ENCODE measurements at regions not wholly inside any gene's neighbourhood (a gene's known extent, or its start where the extent isn't known, plus 50 kb on each side); places are given as distances from the start of the nearest gene placed in this dataset.

DNA sequence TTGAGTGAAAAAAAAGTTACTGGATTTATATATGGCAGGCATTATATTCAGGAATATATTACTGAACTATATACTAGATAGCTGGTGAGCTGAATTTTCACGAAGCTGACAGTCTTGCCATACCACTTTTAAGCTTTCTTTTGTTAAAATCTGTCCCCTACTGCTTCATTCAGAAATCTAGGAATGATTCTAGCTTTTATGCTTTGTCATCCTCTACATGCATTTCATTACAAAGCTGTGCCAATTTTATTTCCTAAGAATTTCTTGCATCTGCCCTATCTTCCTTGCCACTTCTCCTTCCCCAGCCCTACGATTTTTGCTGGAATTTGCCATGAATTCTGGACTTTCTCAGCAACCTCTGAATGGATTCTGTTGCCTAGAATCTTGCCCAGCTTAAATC is 158.5 kb upstream of the ADGRB3 start (continued):
- TF ChIP-seq, protein P1, sequence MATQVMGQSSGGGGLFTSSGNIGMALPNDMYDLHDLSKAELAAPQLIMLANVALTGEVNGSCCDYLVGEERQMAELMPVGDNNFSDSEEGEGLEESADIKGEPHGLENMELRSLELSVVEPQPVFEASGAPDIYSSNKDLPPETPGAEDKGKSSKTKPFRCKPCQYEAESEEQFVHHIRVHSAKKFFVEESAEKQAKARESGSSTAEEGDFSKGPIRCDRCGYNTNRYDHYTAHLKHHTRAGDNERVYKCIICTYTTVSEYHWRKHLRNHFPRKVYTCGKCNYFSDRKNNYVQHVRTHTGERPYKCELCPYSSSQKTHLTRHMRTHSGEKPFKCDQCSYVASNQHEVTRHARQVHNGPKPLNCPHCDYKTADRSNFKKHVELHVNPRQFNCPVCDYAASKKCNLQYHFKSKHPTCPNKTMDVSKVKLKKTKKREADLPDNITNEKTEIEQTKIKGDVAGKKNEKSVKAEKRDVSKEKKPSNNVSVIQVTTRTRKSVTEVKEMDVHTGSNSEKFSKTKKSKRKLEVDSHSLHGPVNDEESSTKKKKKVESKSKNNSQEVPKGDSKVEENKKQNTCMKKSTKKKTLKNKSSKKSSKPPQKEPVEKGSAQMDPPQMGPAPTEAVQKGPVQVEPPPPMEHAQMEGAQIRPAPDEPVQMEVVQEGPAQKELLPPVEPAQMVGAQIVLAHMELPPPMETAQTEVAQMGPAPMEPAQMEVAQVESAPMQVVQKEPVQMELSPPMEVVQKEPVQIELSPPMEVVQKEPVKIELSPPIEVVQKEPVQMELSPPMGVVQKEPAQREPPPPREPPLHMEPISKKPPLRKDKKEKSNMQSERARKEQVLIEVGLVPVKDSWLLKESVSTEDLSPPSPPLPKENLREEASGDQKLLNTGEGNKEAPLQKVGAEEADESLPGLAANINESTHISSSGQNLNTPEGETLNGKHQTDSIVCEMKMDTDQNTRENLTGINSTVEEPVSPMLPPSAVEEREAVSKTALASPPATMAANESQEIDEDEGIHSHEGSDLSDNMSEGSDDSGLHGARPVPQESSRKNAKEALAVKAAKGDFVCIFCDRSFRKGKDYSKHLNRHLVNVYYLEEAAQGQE (tag by site-specific recombination; IDR thresholded peaks at IDR 0.05), result no peak
- TF ChIP-seq, protein P2, sequence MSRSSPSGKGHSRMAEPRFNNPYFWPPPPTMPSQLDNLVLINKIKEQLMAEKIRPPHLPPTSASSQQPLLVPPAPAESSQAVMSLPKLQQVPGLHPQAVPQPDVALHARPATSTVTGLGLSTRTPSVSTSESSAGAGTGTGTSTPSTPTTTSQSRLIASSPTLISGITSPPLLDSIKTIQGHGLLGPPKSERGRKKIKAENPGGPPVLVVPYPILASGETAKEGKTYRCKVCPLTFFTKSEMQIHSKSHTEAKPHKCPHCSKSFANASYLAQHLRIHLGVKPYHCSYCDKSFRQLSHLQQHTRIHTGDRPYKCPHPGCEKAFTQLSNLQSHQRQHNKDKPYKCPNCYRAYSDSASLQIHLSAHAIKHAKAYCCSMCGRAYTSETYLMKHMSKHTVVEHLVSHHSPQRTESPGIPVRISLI (tag by site-specific recombination; IDR thresholded peaks at IDR 0.05), result no peak
- no peak for TF ChIP-seq ZNF24 (tag by site-specific recombination; IDR thresholded peaks at IDR 0.05)
- TF ChIP-seq, protein P3, sequence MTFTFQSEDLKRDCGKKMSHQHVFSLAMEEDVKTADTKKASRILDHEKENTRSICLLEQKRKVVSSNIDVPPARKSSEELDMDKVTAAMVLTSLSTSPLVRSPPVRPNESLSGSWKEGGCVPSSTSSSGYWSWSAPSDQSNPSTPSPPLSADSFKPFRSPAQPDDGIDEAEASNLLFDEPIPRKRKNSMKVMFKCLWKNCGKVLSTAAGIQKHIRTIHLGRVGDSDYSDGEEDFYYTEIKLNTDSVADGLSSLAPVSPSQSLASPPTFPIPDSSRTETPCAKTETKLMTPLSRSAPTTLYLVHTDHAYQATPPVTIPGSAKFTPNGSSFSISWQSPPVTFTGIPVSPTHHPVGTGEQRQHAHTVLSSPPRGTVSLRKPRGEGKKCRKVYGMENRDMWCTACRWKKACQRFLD (tag by site-specific recombination; IDR thresholded peaks at IDR 0.05), result no peak
- TF ChIP-seq ZNF626 (tag by site-specific recombination; IDR thresholded peaks at IDR 0.05), result no peak
- TF ChIP-seq ZNF184 (tag by site-specific recombination; IDR thresholded peaks at IDR 0.05), result no peak
- no peak for TF ChIP-seq GLI2 (tag by site-specific recombination; IDR thresholded peaks at IDR 0.05; ENCODE audit: borderline replicate concordance, low read depth)
- TF ChIP-seq ZFP37 (tag by site-specific recombination; IDR thresholded peaks at IDR 0.05), result no peak

DNA sequence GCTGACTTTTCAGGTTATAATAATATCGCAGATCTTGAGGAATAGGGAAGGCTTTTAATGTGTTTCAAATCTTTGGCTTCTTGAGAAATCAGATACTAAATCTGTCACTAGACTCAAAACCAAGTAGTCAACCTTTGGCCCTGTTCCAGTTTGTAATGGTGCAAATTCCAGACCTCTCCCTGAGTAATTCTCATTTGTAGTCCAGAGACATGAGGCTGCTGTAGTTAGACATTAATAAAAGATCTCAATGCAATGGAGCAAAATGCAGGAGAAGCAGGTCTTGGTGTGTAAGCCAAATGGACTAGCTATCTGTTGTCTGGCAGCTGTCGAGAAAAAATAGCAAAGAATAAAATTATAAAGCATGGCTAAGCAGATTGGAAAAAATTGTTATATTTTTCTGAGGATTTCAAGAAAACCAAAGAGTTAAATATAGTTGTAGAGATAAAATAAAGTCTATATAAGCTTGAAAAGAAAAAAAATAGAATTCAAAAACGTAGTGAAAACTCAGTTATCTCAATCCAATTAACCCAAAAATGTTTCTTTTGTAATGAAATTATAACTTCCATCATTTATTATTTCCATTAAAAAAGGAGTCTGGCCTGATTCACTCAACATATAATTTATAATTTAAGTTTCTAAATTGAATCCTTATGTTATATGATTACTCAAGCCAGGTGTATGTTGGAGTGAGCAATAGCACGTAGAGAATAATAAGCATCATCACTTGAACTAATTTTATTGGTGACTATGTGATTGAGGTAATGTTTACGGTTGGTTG is 161.5 kb upstream of the ADGRB3 start:
- Histone ChIP-seq H3K27ac (ENCODE audit: extremely low read depth, low read depth, low read length) (no peak overlapping the region), H3K4me3 (ENCODE audit: low read depth, low read length) (no peak overlapping the region), H3K4me1 (ENCODE audit: control insufficient read depth, insufficient read depth, low read length) (no peaks in the 10 kb centered on the region), H3K9me3 (ENCODE audit: control insufficient read depth, insufficient read depth, low read depth, low read length) (no peaks in the 10 kb centered on the region), H3K36me3 (ENCODE audit: control insufficient read depth in 2 of 2, insufficient read depth in 1 of 2, low read length in 2 of 2) (no peaks in the 10 kb centered on the region)
- POLR2A ChIA-PET, result no interaction called here
- CTCF ChIA-PET, result no interaction called here
- TF ChIP-seq ZSCAN16 (tag by site-specific recombination; IDR thresholded peaks at IDR 0.05), result no peak
- TF ChIP-seq ZEB2 (tag by site-specific recombination; IDR thresholded peaks at IDR 0.05), result no peak
- TF ChIP-seq, protein P4, sequence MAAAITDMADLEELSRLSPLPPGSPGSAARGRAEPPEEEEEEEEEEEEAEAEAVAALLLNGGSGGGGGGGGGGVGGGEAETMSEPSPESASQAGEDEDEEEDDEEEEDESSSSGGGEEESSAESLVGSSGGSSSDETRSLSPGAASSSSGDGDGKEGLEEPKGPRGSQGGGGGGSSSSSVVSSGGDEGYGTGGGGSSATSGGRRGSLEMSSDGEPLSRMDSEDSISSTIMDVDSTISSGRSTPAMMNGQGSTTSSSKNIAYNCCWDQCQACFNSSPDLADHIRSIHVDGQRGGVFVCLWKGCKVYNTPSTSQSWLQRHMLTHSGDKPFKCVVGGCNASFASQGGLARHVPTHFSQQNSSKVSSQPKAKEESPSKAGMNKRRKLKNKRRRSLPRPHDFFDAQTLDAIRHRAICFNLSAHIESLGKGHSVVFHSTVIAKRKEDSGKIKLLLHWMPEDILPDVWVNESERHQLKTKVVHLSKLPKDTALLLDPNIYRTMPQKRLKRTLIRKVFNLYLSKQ (tag by site-specific recombination; IDR thresholded peaks at IDR 0.05; ENCODE audit: borderline replicate concordance), result no peak
- no peak for TF ChIP-seq GLI4 (tag by site-specific recombination; IDR thresholded peaks at IDR 0.05)
- TF ChIP-seq ZNF394 (tag by site-specific recombination; IDR thresholded peaks at IDR 0.05; ENCODE audit: borderline replicate concordance), result no peak
- TF ChIP-seq GLIS2 (tag by site-specific recombination; IDR thresholded peaks at IDR 0.05), result no peak
- no peak for TF ChIP-seq SALL2 (tag by site-specific recombination; IDR thresholded peaks at IDR 0.05; ENCODE audit: borderline replicate concordance)
- TF ChIP-seq ZNF76 (tag by site-specific recombination; IDR thresholded peaks at IDR 0.05; ENCODE audit: borderline replicate concordance, low read depth), result no peak
- TF ChIP-seq ZNF37A (tag by site-specific recombination; IDR thresholded peaks at IDR 0.05), result no peak
- no peak for TF ChIP-seq ZNF596 (tag by site-specific recombination; IDR thresholded peaks at IDR 0.05)
- no peak for TF ChIP-seq ZNF785 (tag by site-specific recombination; IDR thresholded peaks at IDR 0.05)

Data from HEK293 (cell line).